H1 (cell line): ENCODE measurements at regions not wholly inside any gene's neighbourhood (a gene's known extent, or its start where the extent isn't known, plus 50 kb on each side); places are given as distances from the start of the nearest gene placed in this dataset.

ENCODE experiments used
- CTCF ChIA-PET: fragments of 300-600 bp; sonication (Branson Sonifier 250); formaldehyde crosslinking; loops from one replicate; lab custom pipeline; 2021; ENCODE audit not compliant: partially characterized antibody; lab: Charles Lee
- POLR2A ChIA-PET: fragments of 300-600 bp; sonication (Branson Sonifier 250); formaldehyde crosslinking; loops from one replicate; lab custom pipeline; 2021; ENCODE audit warnings: inconsistent platforms; ENCODE audit not compliant: partially characterized antibody; lab: Charles Lee
- DNase-seq, 2 experiments: peaks; one replicate each; pipeline versions ENCODE4 v3.0.0 to v3.0.0-alpha.2; 2010 to 2022; ENCODE audit warnings: low spot score in 2 of 2, low read depth in 1 of 2, mixed read lengths in 1 of 2
- FAIRE-seq: peaks from 2 replicates; lab custom pipeline; 2011; peaks lifted over from hg19 to GRCh38; lab: Jason Lieb, UNC
- H2AFZ ChIP-seq: 2 replicates; pipeline ENCODE4 v1.8.1; 2012; ENCODE audit warnings: low read length, inconsistent platforms
- H2AK5ac ChIP-seq: 2 replicates; pipeline ENCODE4 v1.6.1; 2013; ENCODE audit warnings: low read depth, low read length
- H2BK120ac ChIP-seq: replicated peaks from 2 replicates; pipeline ENCODE3; 2013; ENCODE audit warnings: low read depth, low read length, inconsistent platforms
- H2BK12ac ChIP-seq: 2 replicates; pipeline ENCODE4 v1.6.1; 2013; ENCODE audit warnings: low read depth, low read length
- H2BK15ac ChIP-seq: 2 replicates; pipeline ENCODE4 v1.6.1; 2013; ENCODE audit warnings: low read length
- H2BK20ac ChIP-seq: 2 replicates; pipeline ENCODE4 v1.6.1; 2013; ENCODE audit warnings: low read length
- H2BK5ac ChIP-seq: 2 replicates; pipeline ENCODE4 v1.6.1; 2013; ENCODE audit warnings: low read depth, low read length
- H3K14ac ChIP-seq: 2 replicates; pipeline ENCODE4 v1.6.1; 2013; ENCODE audit warnings: inconsistent platforms; ENCODE audit not compliant: insufficient read length
- H3K18ac ChIP-seq: 2 replicates; pipeline ENCODE4 v1.6.1; 2013; ENCODE audit warnings: low read length; ENCODE audit errors: extremely low read depth
- H3K23ac ChIP-seq: 2 replicates; pipeline ENCODE4 v1.6.1; 2013; ENCODE audit warnings: inconsistent platforms; ENCODE audit not compliant: insufficient read length
- H3K23me2 ChIP-seq: 2 replicates; pipeline ENCODE4 v1.6.1; 2013; ENCODE audit warnings: low read depth, low read length
- H3K27ac ChIP-seq: 2 replicates; pipeline ENCODE4 v1.6.1; 2011; ENCODE audit warnings: low read depth, low read length, inconsistent platforms
- H3K27me3 ChIP-seq, 4 experiments: replicated peaks in 1 of 4; 1 replicate in 1 of 4; 2 replicates in 3 of 4; pipeline versions ENCODE4 v1.6.1 to v1.8.1; 2011 to 2013; ENCODE audit warnings: low read length in 3 of 4, mild to moderate bottlenecking in 3 of 4, inconsistent platforms in 2 of 4, mixed read lengths in 2 of 4, moderate library complexity in 1 of 4; ENCODE audit not compliant: control insufficient read depth in 3 of 4, insufficient read depth in 3 of 4; ENCODE audit errors: extremely low read depth in 1 of 4
- H3K36me3 ChIP-seq, 4 experiments: 2 replicates each; pipeline versions ENCODE4 v1.6.1 to v1.8.1; 2011 to 2013; ENCODE audit warnings: mild to moderate bottlenecking in 4 of 4, low read length in 3 of 4, moderate library complexity in 2 of 4, control low read depth in 1 of 4, inconsistent platforms in 1 of 4; ENCODE audit not compliant: insufficient read depth in 4 of 4, control insufficient read depth in 2 of 4
- H3K4ac ChIP-seq: replicated peaks from 2 replicates; pipeline ENCODE3; 2013; ENCODE audit warnings: low read length, low read depth, mixed read lengths, inconsistent platforms; ENCODE audit not compliant: insufficient read length
- H3K4me1 ChIP-seq, 4 experiments: replicated peaks in 1 of 4; 1 replicate in 1 of 4; 2 replicates in 3 of 4; pipeline versions ENCODE4 v1.6.1 to v1.8.1; 2011 to 2013; ENCODE audit warnings: low read length in 3 of 4, inconsistent platforms in 2 of 4, mixed read lengths in 1 of 4; ENCODE audit not compliant: insufficient read depth in 4 of 4, control insufficient read depth in 3 of 4
- H3K4me2 ChIP-seq, 2 experiments: 2 replicates each; pipeline versions ENCODE4 v1.6.1 to v1.8.1; 2011 to 2013; ENCODE audit warnings: low read depth in 2 of 2, low read length in 2 of 2, control low read depth in 1 of 2, inconsistent platforms in 1 of 2, mild to moderate bottlenecking in 1 of 2; ENCODE audit not compliant: insufficient read depth in 1 of 2
- H3K4me3 ChIP-seq, 4 experiments: fragments of 200-600, 300-600 bp in 1 of 4; sonication (generic), shearing (Covaris generic), sonication (Bioruptor Twin) in 1 of 4; 2 replicates each; pipeline versions ENCODE4 v1.5.1 to v1.8.1; 2011 to 2016; ENCODE audit warnings: low read length in 4 of 4, low read depth in 3 of 4, control low read depth in 2 of 4, inconsistent platforms in 2 of 4, mild to moderate bottlenecking in 2 of 4, mixed read lengths in 1 of 4, moderate library complexity in 1 of 4; ENCODE audit not compliant: insufficient read depth in 2 of 4; ENCODE audit errors: extremely low read depth in 1 of 4
- H3K56ac ChIP-seq: replicated peaks from 2 replicates; pipeline ENCODE3; 2013; ENCODE audit warnings: low read depth, mild to moderate bottlenecking, mixed read lengths, low read length, inconsistent platforms; ENCODE audit not compliant: insufficient read length
- H3K79me1 ChIP-seq: 2 replicates; pipeline ENCODE4 v1.6.1; 2013; ENCODE audit warnings: low read depth, low read length, control low read depth
- H3K79me2 ChIP-seq, 2 experiments: 2 replicates each; pipeline versions ENCODE4 v1.6.1 to v1.8.1; 2012 to 2013; ENCODE audit warnings: low read length in 2 of 2, mild to moderate bottlenecking in 2 of 2, inconsistent platforms in 1 of 2; ENCODE audit not compliant: insufficient read depth in 2 of 2, control insufficient read depth in 1 of 2
- H3K9ac ChIP-seq, 4 experiments: replicated peaks in 1 of 4; 1 replicate in 1 of 4; 2 replicates in 3 of 4; pipeline versions ENCODE4 v1.6.1 to v1.8.1; 2011 to 2013; ENCODE audit warnings: low read depth in 3 of 4, low read length in 3 of 4, control low read depth in 2 of 4, mild to moderate bottlenecking in 2 of 4, moderate library complexity in 2 of 4, inconsistent platforms in 1 of 4; ENCODE audit errors: extremely low read depth in 1 of 4
- H3K9me3 ChIP-seq, 2 experiments: 2 replicates each; pipeline versions ENCODE4 v1.6.1 to v1.8.1; 2012 to 2013; ENCODE audit warnings: mild to moderate bottlenecking in 2 of 2, moderate library complexity in 2 of 2, control low read depth in 1 of 2, inconsistent platforms in 1 of 2, low read depth in 1 of 2, low read length in 1 of 2, mixed read lengths in 1 of 2; ENCODE audit not compliant: insufficient read depth in 2 of 2
- H4K20me1 ChIP-seq, 2 experiments: replicated peaks in 1 of 2; 2 replicates each; pipeline versions ENCODE3 to v1.8.1; 2011 to 2013; ENCODE audit warnings: inconsistent platforms in 2 of 2, low read length in 2 of 2, mild to moderate bottlenecking in 1 of 2; ENCODE audit not compliant: insufficient read depth in 2 of 2, control insufficient read depth in 1 of 2
- H4K5ac ChIP-seq: 2 replicates; pipeline ENCODE4 v1.6.1; 2013; ENCODE audit warnings: low read length, low read depth, mixed read lengths, inconsistent platforms; ENCODE audit not compliant: insufficient read length
- H4K8ac ChIP-seq: 2 replicates; pipeline ENCODE4 v1.8.0; 2013; ENCODE audit warnings: mild to moderate bottlenecking, moderate library complexity, low read length, inconsistent platforms; ENCODE audit not compliant: insufficient read depth; ENCODE audit errors: extremely low read depth
- H4K91ac ChIP-seq: replicated peaks from 2 replicates; pipeline ENCODE3; 2013; ENCODE audit warnings: low read length, mixed read lengths, inconsistent platforms; ENCODE audit not compliant: insufficient read length
- CREB1 ChIP-seq: IDR thresholded peaks from 2 replicates; pipeline ENCODE4 v1.6.1; 2012; ENCODE audit warnings: inconsistent platforms
- MAFK ChIP-seq: IDR thresholded peaks from 2 replicates; pipeline ENCODE4 v1.6.1; 2012; ENCODE audit warnings: low read depth, mild to moderate bottlenecking, improper control_type of control experiment, low read length
- SAP30 ChIP-seq: fragments of 300-600 bp; sonication (generic); IDR thresholded peaks from 2 replicates; pipeline ENCODE4 v1.7.1; 2012; ENCODE audit warnings: low read length, moderate library complexity, mild to moderate bottlenecking, inconsistent platforms; ENCODE audit not compliant: insufficient read depth, insufficient replicate concordance
- TCF12 ChIP-seq: IDR thresholded peaks from 2 replicates; pipeline ENCODE4 v1.6.1; 2011; ENCODE audit warnings: low read depth, mild to moderate bottlenecking, low read length
- WGBS, 2 experiments: shearing (Covaris generic) in 1 of 2; methylation state at CpG; one replicate each; pipeline versions ENCODE4 v1.1.6 to v1.1.7; 2013 to 2015; ENCODE audit warnings: low lambda C conversion rate in 2 of 2, mixed read lengths in 2 of 2, inconsistent platforms in 1 of 2, low coverage in 1 of 2, missing lambda C conversion rate in 1 of 2; ENCODE audit not compliant: insufficient replicate concordance in 2 of 2, insufficient coverage in 1 of 2, insufficient read length in 1 of 2; ENCODE audit errors: extremely low coverage in 1 of 2, missing lambda C conversion rate in 1 of 2; 5-methylcytosine and 5-hydroxymethylcytosine counted together
- TF ChIP-seq, protein P1 (sequence below): IDR thresholded peaks from 2 replicates; pipeline ENCODE4 v1.6.1; 2011; ENCODE audit warnings: low read length, improper control_type of control experiment

GRCh38 chr2:145835665-145836064 is 1315.7 kb upstream of the ZEB2 start:
- Histone ChIP-seq H2BK5ac (no peak overlapping the region), H3K4me2 (no peak overlapping the region), H3K9me3 (no peaks in the 10 kb centered on the region), H3K4me1 (no peaks in the 10 kb centered on the region), H4K8ac (no peak overlapping the region), H2BK12ac (no peak overlapping the region), H3K4me3 (no peak overlapping the region), H3K79me1 (no peaks in the 10 kb centered on the region), H3K14ac (no peak overlapping the region), H3K4ac (no peak overlapping the region), H4K5ac (no peak overlapping the region), H2AFZ (no peak overlapping the region), H4K91ac (no peak overlapping the region), H3K56ac (no peak overlapping the region), H2BK20ac (no peak overlapping the region), H2BK120ac (no peak overlapping the region), H4K20me1 (no peaks in the 10 kb centered on the region), H3K27me3 (no peaks in the 10 kb centered on the region), H3K9ac (no peak overlapping the region), H3K23me2 (no peaks in the 10 kb centered on the region), H3K18ac (no peak overlapping the region), H3K23ac (no peak overlapping the region), H3K79me2 (no peaks in the 10 kb centered on the region), H2AK5ac (no peak overlapping the region), H2BK15ac (no peak overlapping the region), H3K27ac (no peak overlapping the region), H3K36me3 (no peaks in the 10 kb centered on the region)
- CTCF ChIA-PET = no interaction called here
- DNase-seq (no peak), FAIRE-seq (no peak)
- POLR2A ChIA-PET = no interaction called here
- TF ChIP-seq, protein P1, sequence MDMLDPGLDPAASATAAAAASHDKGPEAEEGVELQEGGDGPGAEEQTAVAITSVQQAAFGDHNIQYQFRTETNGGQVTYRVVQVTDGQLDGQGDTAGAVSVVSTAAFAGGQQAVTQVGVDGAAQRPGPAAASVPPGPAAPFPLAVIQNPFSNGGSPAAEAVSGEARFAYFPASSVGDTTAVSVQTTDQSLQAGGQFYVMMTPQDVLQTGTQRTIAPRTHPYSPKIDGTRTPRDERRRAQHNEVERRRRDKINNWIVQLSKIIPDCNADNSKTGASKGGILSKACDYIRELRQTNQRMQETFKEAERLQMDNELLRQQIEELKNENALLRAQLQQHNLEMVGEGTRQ = no peak
- TF ChIP-seq TCF12 (no peak), MAFK (no peak), SAP30 (no peak), CREB1 (no peak)
- WGBS, 2 experiments = 91% methylated on average over 1 of the region's 1 CpG; no CpG with 5 or more reads in 1 of the 2 experiments
